Adrenal gland (tissue), 9 donors: ENCODE measurements at regions not wholly inside any gene's neighbourhood (a gene's known extent, or its start where the extent isn't known, plus 50 kb on each side); places are given as distances from the start of the nearest gene placed in this dataset.

Source experiments
- DNase-seq, 7 donors: peaks; one replicate each; pipeline ENCODE4 v3.0.0-alpha.2; 2019 to 2020
- H3K27ac ChIP-seq, 5 donors: fragments of 200-600 bp; sonication (generic) in 4 of 5; 1 replicate in 3 of 5; 2 replicates in 2 of 5; pipeline versions ENCODE4 v1.5.1 to v1.8.0; 2016 to 2020; ENCODE audit warnings: mild to moderate bottlenecking in 1 of 5
- H3K27me3 ChIP-seq: fragments of 200-600 bp; 2 replicates; pipeline ENCODE4 v1.8.0; 2021
- H3K36me3 ChIP-seq, 2 donors: fragments of 200-600 bp; replicated peaks in 1 of 2; 1 replicate in 1 of 2; 2 replicates in 1 of 2; pipeline versions ENCODE4 v1.5.1 to v1.8.0; 2018 to 2022
- H3K4me1 ChIP-seq, 2 donors: fragments of 200-600 bp; replicated peaks in 1 of 2; 1 replicate in 1 of 2; 2 replicates in 1 of 2; pipeline versions ENCODE4 v1.5.1 to v1.8.0; 2018 to 2021
- H3K4me3 ChIP-seq, 4 donors: fragments of 200-600 bp; sonication (generic) in 3 of 4; one replicate each; pipeline ENCODE4 v1.5.1; 2016 to 2018
- H3K9me3 ChIP-seq, 3 donors: fragments of 200-600 bp; sonication (generic) in 1 of 3; replicated peaks in 1 of 3; 1 replicate in 2 of 3; 2 replicates in 1 of 3; pipeline versions ENCODE4 v1.5.1 to v1.8.0; 2016 to 2021
- POLR2A ChIP-seq, 2 donors: fragments of 450-650 bp; IDR thresholded peaks; one replicate each; pipeline ENCODE4 v1.6.1; 2017; ENCODE audit warnings: antibody characterized with exemption in 2 of 2, mild to moderate bottlenecking in 2 of 2, moderate library complexity in 1 of 2
- WGBS, 4 donors: extraction: QIAGEN DNeasy Blood & Tissue Kit in 2 of 4; methylation state at CpG; one replicate each; pipeline versions ENCODE4 v1.1.5 to v1.1.7; 2013 to 2017; 5-methylcytosine and 5-hydroxymethylcytosine counted together
- intact Hi-C, 2 donors: fragments of 100-400 bp; cut with DNase I; formaldehyde crosslinking; loops; one replicate each; pipeline versions ENCODE4 v1.14.1 to v1.15.0; 2022 to 2023
- TF ChIP-seq, protein P1 (sequence below), 6 experiments: fragments of 450-650 bp in 4 of 6; fragments of 200-600 bp in 2 of 6; sonication (generic) in 1 of 6; IDR thresholded peaks; 1 replicate in 5 of 6; 2 replicates in 1 of 6; pipeline versions ENCODE4 v1.5.1 to v1.8.0; 2016 to 2021; ENCODE audit warnings: antibody characterized with exemption in 6 of 6, mild to moderate bottlenecking in 2 of 6, moderate library complexity in 1 of 6
- donor health status: healthy with polysubstance abuse.
- donor health status: Bipolar disorder and iron deficiency.
- donor health status: DM: yes; HTN: yes; CAD: no.
- donor health status: DM: no; HTN: no; CAD: no.
- donor health status: DM: no; HTN: no; CAD: no.

DNA sequence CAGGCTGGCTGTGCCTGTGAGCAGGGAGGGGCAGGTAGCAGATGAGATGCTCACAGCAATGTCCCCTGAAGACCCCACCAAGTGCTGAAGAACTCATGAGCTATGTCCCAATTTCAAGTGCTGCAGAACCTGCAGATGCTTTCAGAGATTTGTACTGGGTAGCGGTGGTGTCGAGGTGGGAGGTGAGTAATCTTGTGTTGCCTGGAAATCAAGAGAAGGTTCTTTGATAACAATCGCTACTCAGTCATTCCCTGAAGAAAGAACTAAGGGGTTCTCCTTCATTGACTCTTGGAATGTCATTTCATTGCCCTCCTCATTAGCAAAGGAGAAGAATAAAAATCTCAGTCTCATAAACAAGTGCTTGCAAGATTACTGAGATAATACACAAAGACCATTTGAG is 246.4 kb downstream of the EMX2 start:
- TF ChIP-seq, protein P1, sequence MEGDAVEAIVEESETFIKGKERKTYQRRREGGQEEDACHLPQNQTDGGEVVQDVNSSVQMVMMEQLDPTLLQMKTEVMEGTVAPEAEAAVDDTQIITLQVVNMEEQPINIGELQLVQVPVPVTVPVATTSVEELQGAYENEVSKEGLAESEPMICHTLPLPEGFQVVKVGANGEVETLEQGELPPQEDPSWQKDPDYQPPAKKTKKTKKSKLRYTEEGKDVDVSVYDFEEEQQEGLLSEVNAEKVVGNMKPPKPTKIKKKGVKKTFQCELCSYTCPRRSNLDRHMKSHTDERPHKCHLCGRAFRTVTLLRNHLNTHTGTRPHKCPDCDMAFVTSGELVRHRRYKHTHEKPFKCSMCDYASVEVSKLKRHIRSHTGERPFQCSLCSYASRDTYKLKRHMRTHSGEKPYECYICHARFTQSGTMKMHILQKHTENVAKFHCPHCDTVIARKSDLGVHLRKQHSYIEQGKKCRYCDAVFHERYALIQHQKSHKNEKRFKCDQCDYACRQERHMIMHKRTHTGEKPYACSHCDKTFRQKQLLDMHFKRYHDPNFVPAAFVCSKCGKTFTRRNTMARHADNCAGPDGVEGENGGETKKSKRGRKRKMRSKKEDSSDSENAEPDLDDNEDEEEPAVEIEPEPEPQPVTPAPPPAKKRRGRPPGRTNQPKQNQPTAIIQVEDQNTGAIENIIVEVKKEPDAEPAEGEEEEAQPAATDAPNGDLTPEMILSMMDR (IDR thresholded peaks at IDR 0.05): no peak
- TF ChIP-seq POLR2A (IDR thresholded peaks at IDR 0.05): no peak
- Histone ChIP-seq H3K27ac (no peak overlapping the region), H3K4me3 (no peak overlapping the region), H3K9me3 (no peaks in the 10 kb centered on the region), H3K36me3 (no peaks in the 10 kb centered on the region), H3K27me3 (peaks cover 11% of the 10 kb centered on the region), H3K4me1 (no peaks in the 10 kb centered on the region)
- 72 to 85% (median 78%) methylated on average over 3 of the region's 3 CpGs for WGBS, 4 donors
- no peak for DNase-seq
- intact Hi-C loops: no loop called here

DNA sequence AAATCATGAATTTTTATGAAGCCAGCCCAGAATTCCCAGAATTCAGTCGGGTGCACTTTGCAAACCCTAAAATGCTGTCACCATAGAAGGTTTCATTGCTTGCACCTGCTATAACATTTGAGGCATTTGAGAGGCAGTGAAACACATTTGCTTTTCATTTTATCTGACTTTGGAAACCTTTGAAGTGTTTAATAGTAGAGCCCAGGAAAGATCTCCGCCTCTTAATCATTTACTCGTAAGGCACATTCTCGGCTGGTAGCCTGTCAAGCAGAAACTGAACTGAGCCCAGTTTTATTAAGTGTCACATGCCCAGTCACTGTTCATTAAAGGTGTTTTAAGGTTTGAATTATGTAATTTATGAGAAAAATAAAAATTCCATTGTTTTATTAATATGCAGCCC is 247.6 kb downstream of the EMX2 start:
- no peaks in the 10 kb centered on the region for H3K4me1 ChIP-seq
- no peak overlapping the region for H3K27ac ChIP-seq
- WGBS, 4 donors: 82 to 85% (median 84%) methylated on average over 4 of the region's 4 CpGs
- H3K4me3 ChIP-seq: no peak overlapping the region
- H3K36me3 ChIP-seq: no peaks in the 10 kb centered on the region
- intact Hi-C loops: no loop called here
- H3K9me3 ChIP-seq: no peaks in the 10 kb centered on the region
- no peak for TF ChIP-seq POLR2A (IDR thresholded peaks at IDR 0.05)
- TF ChIP-seq, protein P1 (IDR thresholded peaks at IDR 0.05): no peak
- no peak for DNase-seq
- peaks cover 11% of the 10 kb centered on the region for H3K27me3 ChIP-seq

DNA sequence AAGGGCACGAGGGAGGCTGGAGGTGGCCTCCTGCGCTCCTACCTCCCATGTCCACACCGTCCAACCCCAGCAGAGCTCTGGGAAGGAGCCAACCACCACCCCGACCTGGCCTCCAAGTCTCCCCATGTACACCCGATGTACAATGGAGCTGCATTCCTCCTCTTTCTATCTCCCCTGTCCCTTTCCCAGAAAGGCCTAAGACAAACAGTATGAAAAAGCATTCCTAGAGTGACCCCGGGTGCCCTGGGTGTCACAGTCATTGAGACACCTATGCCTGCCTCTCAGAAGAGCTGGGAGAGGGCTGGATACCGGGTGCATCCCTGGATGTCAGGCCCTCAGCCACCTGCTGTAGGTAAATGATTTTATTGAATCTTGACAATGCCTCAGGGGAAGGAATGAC is 248.1 kb downstream of the EMX2 start:
- Histone ChIP-seq H3K4me3 (no peak overlapping the region), H3K9me3 (no peaks in the 10 kb centered on the region), H3K36me3 (no peaks in the 10 kb centered on the region), H3K27me3 (peaks cover 11% of the 10 kb centered on the region), H3K4me1 (no peaks in the 10 kb centered on the region), H3K27ac (no peak overlapping the region)
- WGBS, 4 donors: 66 to 71% (median 69%) methylated on average over 6 to 7 of the region's 7 CpGs
- intact Hi-C loops: no loop called here
- DNase-seq: no peak
- TF ChIP-seq, protein P1 (IDR thresholded peaks at IDR 0.05): no peak
- TF ChIP-seq POLR2A (IDR thresholded peaks at IDR 0.05): no peak

DNA sequence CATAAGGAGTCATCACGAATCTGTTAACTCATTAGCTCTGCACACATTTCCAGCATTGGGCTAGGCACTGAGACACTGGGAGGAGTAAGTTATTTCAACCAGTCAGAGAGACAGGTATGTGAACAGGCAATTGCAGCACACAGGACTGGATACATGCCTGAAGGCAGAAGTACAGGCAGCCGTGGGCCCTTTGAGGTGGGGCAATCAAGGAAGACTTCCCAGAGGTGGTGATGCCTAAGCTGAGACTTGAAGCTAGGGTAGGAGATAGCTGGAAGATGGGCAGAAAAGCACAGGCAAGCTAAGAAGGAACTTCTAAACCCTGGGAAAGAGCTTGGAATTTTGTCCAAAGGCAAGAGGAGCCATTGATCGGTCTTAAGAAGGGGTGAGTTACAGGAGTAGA is 249.7 kb downstream of the EMX2 start:
- no peak overlapping the region for H3K4me3 ChIP-seq
- DNase-seq: no peak
- WGBS, 4 donors: 69 to 75% (median 71%) methylated on average over 3 of the region's 3 CpGs
- no peaks in the 10 kb centered on the region for H3K36me3 ChIP-seq
- H3K27me3 ChIP-seq: peaks cover 11% of the 10 kb centered on the region
- H3K27ac ChIP-seq: no peak overlapping the region
- intact Hi-C loops: no loop called here
- no peaks in the 10 kb centered on the region for H3K9me3 ChIP-seq
- H3K4me1 ChIP-seq: no peaks in the 10 kb centered on the region
- TF ChIP-seq, protein P1 (IDR thresholded peaks at IDR 0.05): no peak
- TF ChIP-seq POLR2A (IDR thresholded peaks at IDR 0.05): no peak
